ENCODE measurements at regions not wholly inside any gene's neighbourhood (a gene's known extent, or its start where the extent isn't known, plus 50 kb on each side); places are given as distances from the start of the nearest gene placed in this dataset.

GRCh38 chr5:39811381-39811780 is 386.6 kb upstream of the DAB2 start:
- Histone ChIP-seq H3K4me1 (ENCODE audit: control insufficient read depth, extremely low read depth, insufficient read depth, low read length) (no peaks in the 10 kb centered on the region), H3K9ac (ENCODE audit: control insufficient read depth, extremely low read depth, insufficient read depth, low read length) (no peak overlapping the region), H3K27me3 (ENCODE audit: control insufficient read depth, extremely low read depth, insufficient read depth, low read length) (no peaks in the 10 kb centered on the region), H3K9me3 (ENCODE audit: control insufficient read depth, low read depth, low read length) (no peaks in the 10 kb centered on the region), H3K27ac (ENCODE audit: control insufficient read depth, insufficient read depth, low read length) (no peak overlapping the region), H3K79me2 (ENCODE audit: control insufficient read depth, insufficient read depth, low read length) (no peaks in the 10 kb centered on the region), H4K20me1 (ENCODE audit: control insufficient read depth, extremely low read depth, insufficient read depth, low read length) (no peaks in the 10 kb centered on the region), H3K4me2 (ENCODE audit: control insufficient read depth, extremely low read depth, insufficient read depth, low read depth, low read length) (no peak overlapping the region), H3K4me3 (ENCODE audit: control insufficient read depth in 2 of 3, extremely low read depth in 1 of 3, insufficient read depth in 2 of 3, low read depth in 1 of 3, low read length in 3 of 3) (no peak overlapping the region), H3K9me1 (ENCODE audit: control insufficient read depth, extremely low read depth, insufficient read depth, low read length) (no peaks in the 10 kb centered on the region), H3K36me3 (ENCODE audit: control insufficient read depth in 2 of 2, extremely low read depth in 1 of 2, insufficient read depth in 2 of 2, low read length in 2 of 2) (no peaks in the 10 kb centered on the region), H2AFZ (ENCODE audit: control insufficient read depth, low read length) (no peak overlapping the region)
- dilution Hi-C loops (cut with MboI; ENCODE audit: extremely low pct_ligation_motif_present, low sequenced_read_pairs), result no loop called here
- FAIRE-seq, result no peak
- DNase-seq (ENCODE audit: low read depth, low spot score), result no peak
- TF ChIP-seq CTCF (optimal IDR thresholded peaks at IDR 0.05 in 1 of 3, IDR thresholded peaks at IDR 0.05 in 1 of 3, conservative IDR thresholded peaks at IDR 0.05 in 1 of 3; ENCODE audit: extremely low read depth in 1 of 3, insufficient read depth in 2 of 3, low read length in 3 of 3) (no peak), EZH2 (IDR thresholded peaks at IDR 0.05; ENCODE audit: low read length) (no peak)

- H3K4me1 ChIP-seq (ENCODE audit: control insufficient read depth, extremely low read depth, insufficient read depth, low read length), result no peaks in the 10 kb centered on the region
- dilution Hi-C loops (cut with MboI; ENCODE audit: extremely low pct_ligation_motif_present, low sequenced_read_pairs), result no loop called here
- H3K79me2 ChIP-seq (ENCODE audit: control insufficient read depth, insufficient read depth, low read length), result no peaks in the 10 kb centered on the region
- no peak overlapping the region for H3K4me2 ChIP-seq (ENCODE audit: control insufficient read depth, extremely low read depth, insufficient read depth, low read depth, low read length)
- H3K9ac ChIP-seq (ENCODE audit: control insufficient read depth, extremely low read depth, insufficient read depth, low read length), result no peak overlapping the region
- H3K27ac ChIP-seq (ENCODE audit: control insufficient read depth, insufficient read depth, low read length), result no peak overlapping the region
- FAIRE-seq, result no peak
- H4K20me1 ChIP-seq (ENCODE audit: control insufficient read depth, extremely low read depth, insufficient read depth, low read length), result no peaks in the 10 kb centered on the region
- H3K36me3 ChIP-seq (ENCODE audit: control insufficient read depth in 2 of 2, extremely low read depth in 1 of 2, insufficient read depth in 2 of 2, low read length in 2 of 2), result no peaks in the 10 kb centered on the region
- no peak for DNase-seq (ENCODE audit: low read depth, low spot score)
- TF ChIP-seq EZH2 (IDR thresholded peaks at IDR 0.05; ENCODE audit: low read length) (no peak), CTCF (optimal IDR thresholded peaks at IDR 0.05 in 1 of 3, IDR thresholded peaks at IDR 0.05 in 1 of 3, conservative IDR thresholded peaks at IDR 0.05 in 1 of 3; ENCODE audit: extremely low read depth in 1 of 3, insufficient read depth in 2 of 3, low read length in 3 of 3) (no peak)
- H3K9me1 ChIP-seq (ENCODE audit: control insufficient read depth, extremely low read depth, insufficient read depth, low read length), result no peaks in the 10 kb centered on the region
- H3K9me3 ChIP-seq (ENCODE audit: control insufficient read depth, low read depth, low read length), result no peaks in the 10 kb centered on the region
- H2AFZ ChIP-seq (ENCODE audit: control insufficient read depth, low read length), result no peak overlapping the region
- H3K27me3 ChIP-seq (ENCODE audit: control insufficient read depth, extremely low read depth, insufficient read depth, low read length), result no peaks in the 10 kb centered on the region
- H3K4me3 ChIP-seq (ENCODE audit: control insufficient read depth in 2 of 3, extremely low read depth in 1 of 3, insufficient read depth in 2 of 3, low read depth in 1 of 3, low read length in 3 of 3), result no peak overlapping the region
Measured at GRCh38 chr5:39808656-39809055, 383.9 kb upstream of the DAB2 start.
